SK-MEL-5 (cell line): ENCODE measurements at regions not wholly inside any gene's neighbourhood (a gene's known extent, or its start where the extent isn't known, plus 50 kb on each side); places are given as distances from the start of the nearest gene placed in this dataset.

Experiments used
- DNase-seq: peaks from one replicate; pipeline ENCODE4 v3.0.0-alpha.2; 2016; ENCODE audit warnings: low read depth, low spot score
- in situ Hi-C: cut with HindIII; loops from 2 replicates; pipeline ENCODE4 v1.10.0; 2016; ENCODE audit warnings: low sequenced_read_pairs, high pct_unique_total_duplicates, low pct_unique_long_range_greater_than_20kb

DNA sequence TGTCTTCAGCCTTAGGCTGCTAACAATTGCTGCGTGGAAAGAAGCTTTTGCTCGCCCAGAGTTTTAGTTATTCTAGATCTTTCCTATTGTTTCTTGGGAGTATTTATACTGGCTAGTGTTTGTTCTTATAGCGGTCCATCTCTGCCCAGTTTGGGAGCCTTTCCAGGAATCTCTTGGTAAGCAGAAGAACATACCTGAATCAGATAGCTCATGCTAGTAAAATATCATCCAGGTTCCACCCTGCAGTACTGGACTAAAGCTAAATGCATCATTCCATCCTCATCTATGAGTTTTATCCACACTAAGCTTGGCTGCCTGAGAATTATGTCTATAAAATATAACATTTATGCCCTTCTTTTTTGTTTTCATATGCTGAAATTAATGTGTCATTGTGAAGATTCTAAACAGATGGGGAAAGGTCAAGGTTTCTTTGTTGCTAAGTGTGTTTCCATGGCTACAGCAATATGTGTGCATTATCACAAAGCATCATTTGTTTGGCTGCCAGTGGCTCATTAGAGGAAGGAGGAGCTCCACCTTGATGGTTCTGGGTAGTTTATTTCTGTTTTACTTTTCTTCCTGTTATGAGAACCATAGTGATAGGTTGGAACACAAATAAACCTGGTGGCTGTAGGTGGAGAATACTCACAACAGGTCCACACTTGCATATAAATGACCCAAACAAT lies 182.8 kb downstream of the PIK3C3 start:
- in situ Hi-C loops, result no loop called here

DNA sequence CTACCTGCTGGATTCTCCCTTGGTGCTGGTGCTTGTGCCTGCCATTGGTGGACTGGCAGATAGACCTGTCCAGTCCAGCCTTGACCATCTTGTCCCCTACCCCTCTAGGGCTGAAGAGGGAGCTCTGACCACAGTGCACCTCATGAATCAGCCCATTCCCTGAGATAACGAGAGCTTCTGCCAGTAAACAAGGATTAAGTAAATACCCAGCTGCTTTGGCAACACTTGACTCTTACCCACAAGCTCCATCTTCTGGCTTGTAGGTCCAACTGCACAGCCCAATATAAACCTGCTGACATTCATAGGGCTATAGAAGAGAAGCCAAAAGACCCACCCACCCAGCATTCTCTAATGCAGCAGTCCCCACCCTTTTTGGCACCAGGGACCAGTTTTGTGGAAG lies 186.4 kb downstream of the PIK3C3 start:
- in situ Hi-C loops, result no loop called here
- peak; percentile 40 for DNase-seq

More for the DNA sequence above, 182.8 kb downstream of the PIK3C3 start:
- no peak for DNase-seq

DNA sequence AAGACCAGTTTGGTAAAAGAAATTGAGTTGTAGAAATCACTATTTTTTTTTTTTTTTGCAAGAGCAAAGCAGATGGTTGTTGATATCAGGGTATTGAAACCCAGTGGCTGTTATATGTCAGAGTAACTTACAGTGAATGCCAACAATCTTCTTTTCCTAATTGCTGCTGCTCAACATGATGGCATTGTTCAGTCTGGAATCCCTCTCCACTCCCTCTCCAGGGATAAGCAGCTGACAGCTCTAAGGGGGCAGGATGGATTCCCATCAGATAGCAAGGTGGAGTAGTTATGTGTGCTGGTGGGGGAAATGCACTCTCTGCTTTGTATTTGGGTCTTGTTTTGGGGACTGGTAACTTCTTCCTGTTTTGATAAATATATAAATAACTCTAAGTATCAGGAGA lies 200.0 kb downstream of the PIK3C3 start:
- in situ Hi-C loops, result no loop called here
- no peak for DNase-seq

DNA sequence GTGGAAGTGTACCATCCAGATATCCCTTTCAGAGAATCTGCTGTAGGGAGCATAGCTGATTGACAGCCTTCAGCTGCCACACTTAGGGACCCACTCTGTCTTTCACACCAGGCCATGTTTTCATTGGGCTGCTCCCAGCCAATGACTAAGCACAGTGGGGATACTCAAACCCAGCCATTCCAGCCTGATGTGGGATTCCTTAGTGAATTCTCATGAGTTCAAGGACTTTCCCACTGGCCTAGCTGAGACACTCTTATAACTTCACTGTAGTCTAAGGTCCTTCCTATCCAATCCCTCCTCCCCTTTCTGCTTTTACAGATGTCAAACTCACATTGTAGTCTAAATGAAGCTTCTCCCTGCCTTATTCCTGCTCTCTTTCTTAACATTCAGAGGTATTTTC lies 201.2 kb downstream of the PIK3C3 start:
- no peak for DNase-seq
- in situ Hi-C loops, result no loop called here

DNA sequence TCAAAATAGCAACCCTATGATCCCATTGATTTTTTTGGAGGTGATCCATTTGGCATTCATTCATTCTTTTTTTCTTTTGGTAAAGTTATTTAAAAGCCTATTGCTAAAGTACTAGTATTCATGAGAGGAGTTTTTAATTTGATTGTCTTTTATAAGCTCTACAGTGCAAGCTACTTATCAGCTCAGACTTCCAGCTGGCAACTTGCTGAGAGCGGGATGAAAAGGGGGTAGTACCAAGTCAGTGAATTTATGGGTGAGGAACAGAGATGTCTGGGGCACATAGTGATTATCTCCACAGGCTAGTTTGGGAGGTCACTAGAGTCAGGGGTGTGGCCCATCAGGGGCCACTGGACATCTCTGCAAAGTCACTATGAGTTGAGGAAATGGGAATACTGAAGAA lies 202.4 kb downstream of the PIK3C3 start:
- in situ Hi-C loops, result no loop called here
- no peak for DNase-seq

DNA sequence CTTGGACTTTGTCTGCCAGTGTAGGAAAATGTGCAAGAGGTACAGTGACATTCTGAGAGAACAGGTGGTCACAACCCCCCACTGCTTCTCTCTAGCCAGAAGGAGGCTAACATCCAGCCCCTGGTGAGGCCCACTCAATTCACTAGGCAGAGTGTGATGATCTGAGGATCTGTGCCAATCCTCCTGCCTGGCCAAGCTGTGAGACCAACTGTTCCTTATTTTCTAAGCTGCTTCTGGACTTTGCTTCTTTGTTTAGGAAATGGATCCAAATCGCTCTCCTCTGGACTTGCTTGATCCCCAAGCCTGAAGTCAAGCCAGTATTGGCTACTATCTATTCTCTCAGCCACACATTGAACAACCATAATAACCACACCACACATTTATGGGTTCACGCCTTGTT lies 202.8 kb downstream of the PIK3C3 start:
- in situ Hi-C loops, result no loop called here

DNA sequence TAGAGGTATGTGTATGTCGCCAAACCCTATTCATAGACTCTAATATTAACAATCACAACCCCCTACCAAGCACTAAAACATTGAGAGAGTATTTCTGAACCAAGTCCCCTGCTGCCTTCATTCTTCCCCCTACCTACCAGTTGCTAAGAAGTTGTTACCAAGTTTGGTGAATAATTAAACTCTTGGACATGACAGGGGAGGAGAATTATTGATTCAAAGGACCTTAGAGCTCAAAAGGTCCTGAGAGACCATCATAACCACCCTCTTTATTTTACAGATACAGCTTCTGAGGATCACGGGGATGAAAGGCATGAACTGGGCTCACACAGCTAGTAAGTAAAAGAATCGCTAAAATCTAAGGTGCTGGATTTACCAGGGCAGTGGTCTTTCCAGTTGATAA lies 204.1 kb downstream of the PIK3C3 start:
- no peak for DNase-seq
- in situ Hi-C loops, result no loop called here

More for the DNA sequence above, 202.8 kb downstream of the PIK3C3 start:
- DNase-seq, result no peak

DNA sequence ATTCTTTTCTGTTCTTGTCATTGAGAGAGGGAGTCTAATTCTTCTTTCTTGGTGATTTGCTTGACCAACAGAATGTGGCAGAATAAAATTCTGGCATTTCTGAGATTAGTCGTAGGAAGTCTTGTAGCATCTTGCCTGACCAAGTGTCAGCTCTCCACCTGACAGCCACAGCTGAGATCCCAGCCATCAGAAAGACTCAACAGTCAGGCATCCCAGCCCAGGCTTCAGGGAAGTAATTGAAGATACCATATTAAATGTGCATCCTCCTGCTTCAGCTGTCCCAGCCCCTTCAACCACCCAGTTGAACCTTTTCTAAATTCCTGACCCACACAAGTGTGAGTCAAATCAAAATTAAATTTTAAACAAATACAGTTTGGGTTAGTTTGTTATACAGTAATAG lies 208.3 kb downstream of the PIK3C3 start:
- DNase-seq, result no peak
- in situ Hi-C loops, result no loop called here

DNA sequence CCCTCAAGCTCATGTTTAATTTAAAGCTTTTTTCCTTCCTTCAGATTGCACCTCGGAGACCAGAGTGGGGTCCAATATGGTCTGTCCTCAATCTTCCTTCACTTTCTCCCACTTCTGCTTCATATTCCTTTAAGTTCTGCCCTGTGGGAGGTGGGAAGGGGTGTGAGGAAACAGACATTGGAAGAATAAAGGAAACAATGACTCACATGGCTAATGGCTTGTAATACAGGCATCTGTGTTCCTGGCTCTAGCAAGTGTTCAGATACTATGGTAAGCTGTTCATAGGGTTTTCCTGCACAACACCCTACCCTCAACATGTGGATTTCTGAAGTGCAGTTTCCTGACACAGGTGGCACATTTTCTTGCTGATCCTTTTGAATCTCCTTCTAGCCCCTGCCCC lies 209.5 kb downstream of the PIK3C3 start:
- in situ Hi-C loops, result no loop called here
- DNase-seq, result no peak

DNA sequence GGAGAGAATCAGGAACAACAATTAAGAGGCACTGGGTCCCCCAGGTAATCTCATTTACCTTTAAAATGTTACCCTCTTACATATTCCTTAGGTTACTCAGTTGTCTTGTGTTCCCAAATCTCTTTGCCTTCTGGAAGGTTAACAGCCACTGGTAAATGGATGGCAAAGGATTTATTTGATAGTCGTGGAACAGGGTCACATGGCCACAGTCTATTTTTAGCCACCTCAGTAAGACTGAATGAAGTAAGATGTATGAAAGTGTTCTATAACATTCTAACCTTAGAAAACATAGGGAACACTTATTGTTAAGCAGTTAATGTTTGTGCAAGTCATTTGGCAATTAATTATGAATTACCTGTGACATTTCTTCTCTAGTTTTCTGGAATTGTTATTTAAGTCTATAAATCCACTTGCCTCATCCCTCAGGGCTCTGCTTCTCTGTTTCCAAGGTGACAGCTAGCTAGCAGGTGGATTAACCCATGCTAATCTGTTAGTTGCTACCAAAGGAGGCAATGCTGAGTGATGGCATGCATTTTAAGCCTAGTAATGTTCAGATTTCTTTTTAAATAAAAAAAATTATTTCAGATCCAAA lies 211.0 kb downstream of the PIK3C3 start:
- DNase-seq, result no peak
- in situ Hi-C loops, result no loop called here

DNA sequence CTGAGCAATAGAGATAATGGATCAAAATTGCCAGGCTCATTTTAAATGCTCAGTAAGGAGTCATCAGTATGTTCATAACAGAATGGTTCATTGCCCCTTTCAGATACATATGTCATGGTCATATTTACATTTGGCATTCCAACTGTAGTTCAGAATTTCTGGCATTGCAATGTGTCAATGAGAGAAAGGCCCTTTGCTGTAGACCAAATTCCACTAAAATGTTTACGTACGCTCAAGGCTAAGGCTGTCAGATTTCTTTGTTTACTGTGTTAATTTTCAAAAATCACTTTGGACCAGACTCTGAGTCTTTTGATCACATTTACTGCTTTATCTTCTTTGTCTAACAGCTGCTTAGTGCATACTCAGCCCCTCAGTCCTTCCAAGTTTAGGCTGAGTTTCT lies 213.5 kb downstream of the PIK3C3 start:
- no peak for DNase-seq
- in situ Hi-C loops, result no loop called here

DNA sequence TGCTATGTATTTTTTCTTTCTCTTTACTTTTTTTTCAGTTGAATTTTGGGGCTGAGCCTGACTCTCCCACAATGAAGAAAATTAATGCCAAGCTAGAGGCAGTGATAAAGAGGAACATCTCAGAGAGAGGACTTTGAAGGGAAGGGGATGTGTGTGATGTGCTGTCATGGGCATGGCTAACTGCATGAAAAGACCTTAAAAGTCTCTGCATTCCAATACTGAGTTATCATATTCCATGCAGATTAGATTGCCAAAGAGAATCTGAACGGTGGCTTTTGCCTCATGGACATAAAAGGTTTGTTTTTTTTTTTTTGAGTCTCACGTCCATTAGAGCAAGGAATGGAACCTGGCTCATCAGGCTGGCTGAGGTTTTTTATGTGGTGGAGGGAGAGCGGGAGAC lies 213.9 kb downstream of the PIK3C3 start:
- in situ Hi-C loops, result no loop called here
- DNase-seq, result no peak

DNA sequence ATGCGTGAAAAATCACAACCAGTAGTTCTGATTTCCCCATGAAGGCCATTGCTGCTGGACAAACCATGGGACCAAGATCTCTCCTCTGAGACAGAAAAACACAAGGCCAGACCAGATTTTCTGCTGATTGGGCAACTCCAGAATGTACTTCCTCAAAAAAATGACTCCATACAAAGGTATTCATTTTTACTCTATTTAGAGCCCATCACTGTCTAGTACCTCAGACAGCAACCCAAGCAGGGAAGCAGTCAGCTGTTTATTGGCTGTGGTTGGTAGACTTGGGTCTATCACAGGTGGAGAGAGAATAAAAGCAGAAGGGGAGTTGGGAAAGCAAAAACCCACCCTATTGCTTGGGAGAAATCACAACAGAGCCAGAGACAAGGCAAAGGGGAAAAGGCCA lies 219.9 kb downstream of the PIK3C3 start:
- in situ Hi-C loops, result no loop called here
- no peak for DNase-seq

DNA sequence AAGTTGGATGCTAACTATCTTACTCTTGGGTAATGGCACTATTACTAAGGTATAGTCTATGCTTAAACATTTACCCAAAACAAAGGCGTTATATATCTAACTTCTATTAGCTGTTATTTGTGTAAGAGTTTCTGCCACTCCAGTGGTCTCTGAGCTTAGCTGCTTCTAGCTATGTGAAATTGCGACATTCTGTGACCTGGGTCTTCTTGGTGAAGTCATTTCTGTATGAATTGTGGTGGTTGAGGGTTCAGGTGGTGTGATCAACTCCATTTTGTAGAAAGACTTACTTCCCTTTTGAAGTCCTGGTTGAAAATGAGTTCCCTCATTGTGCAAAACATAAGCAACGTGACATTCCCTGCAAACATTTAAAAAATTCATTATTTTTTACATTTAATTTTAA lies 221.6 kb downstream of the PIK3C3 start:
- no peak for DNase-seq
- in situ Hi-C loops, result no loop called here

DNA sequence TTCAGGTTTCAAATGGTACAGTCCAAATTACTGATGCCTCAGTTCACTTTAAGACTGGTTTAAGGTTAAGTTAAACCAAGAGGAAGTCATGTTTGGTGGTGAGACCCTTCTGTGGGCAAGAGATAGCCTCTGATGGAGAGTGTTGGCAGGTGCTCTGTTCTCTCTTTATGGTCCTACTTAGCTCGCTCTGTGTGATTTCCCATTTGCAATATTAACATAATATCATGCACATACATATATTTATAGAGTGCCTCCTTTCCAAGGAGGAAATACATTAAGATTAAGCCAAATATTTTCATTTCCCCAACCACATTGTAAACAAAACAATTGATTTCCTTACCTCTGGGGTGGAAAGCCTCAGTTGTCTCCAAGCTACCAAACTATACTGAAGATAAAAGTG lies 222.4 kb downstream of the PIK3C3 start:
- in situ Hi-C loops, result no loop called here
- DNase-seq, result no peak

DNA sequence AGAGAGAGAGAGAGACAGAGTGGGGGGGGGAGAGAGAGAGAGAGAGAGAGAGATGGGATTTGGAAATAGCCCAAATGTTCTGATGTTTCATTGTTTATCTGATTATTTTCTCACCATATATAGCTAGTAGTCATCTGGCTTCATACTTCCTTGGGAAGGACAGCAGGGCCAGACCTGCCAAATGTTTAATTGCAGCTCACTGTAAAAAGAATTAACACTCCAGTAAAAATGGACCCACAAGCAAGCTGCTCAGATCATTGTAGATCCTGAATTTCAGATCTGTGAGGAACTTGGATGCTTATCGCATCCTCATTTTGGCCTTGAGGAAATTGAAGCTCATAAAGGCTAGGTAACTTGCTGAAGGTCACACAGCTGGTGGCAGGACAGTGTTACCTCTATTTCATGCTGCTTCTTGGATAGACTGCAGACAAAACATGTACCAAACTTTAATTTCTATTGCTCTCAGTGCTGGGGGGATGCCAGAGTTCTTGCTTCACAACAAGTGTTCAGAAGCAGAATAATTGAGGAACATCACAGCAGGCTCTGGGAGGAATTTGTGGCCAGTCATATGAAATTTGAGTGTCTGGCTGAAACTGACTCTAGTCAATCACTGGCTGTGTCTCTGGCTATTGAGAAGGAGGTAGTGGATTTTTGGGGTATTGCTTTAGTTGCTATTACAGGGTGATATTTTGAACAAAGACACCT lies 223.5 kb downstream of the PIK3C3 start:
- in situ Hi-C loops, result no loop called here
- DNase-seq, result no peak

DNA sequence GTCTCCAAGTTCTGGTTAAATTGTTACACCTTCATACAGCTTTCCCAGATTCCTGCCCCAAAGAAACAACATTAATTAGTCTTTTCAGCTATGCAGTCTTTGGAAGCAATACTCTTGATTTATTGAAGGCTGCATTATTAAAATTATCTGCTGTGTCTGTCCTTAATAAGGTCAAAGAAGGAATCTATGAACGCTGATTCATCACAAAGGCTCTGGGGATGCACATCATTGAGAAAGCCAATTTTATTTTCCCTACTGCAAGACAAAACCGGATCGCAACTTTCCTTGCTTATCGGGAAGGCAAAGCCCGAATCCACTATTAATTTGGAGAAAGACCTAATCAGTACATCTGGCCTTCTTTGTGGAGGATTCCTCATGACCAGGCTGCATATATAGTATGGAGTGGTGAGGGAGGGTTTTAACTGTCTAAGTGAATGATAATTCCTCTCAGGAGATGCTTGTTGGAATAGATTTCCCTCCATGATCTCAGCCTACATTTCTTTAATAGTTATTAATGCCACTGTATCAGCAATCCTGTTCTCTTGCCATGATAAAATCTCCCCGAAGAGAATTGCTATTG lies 224.6 kb downstream of the PIK3C3 start:
- in situ Hi-C loops, result no loop called here
- no peak for DNase-seq

DNA sequence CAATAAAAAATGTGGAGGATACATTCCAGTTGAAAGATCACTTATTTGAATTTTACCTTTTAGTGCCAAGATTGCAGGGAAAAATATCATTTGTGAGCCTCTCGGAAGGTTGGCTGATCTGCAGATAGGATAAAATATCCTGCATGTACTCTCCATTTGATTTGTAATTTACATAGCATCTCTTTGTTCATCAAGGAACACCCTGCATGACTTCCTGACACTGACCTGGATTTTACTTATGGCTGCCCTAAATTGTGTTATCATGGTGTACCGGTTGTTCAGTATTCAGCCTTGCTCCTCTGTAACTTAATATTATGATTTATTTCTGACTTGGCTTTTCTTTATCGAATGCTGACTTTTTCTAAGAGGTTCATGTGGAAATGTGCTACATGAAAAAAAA lies 226.4 kb downstream of the PIK3C3 start:
- no peak for DNase-seq
- in situ Hi-C loops, result no loop called here
